Upper lobe of left lung (tissue), 6 donors: ENCODE measurements at regions not wholly inside any gene's neighbourhood (a gene's known extent, or its start where the extent isn't known, plus 50 kb on each side); places are given as distances from the start of the nearest gene placed in this dataset.

Experiments used
- ATAC-seq, 2 donors: fragments of 200-7000 bp; cut with Tn5 transposase; one replicate each; pipeline ENCODE4 v1.9.1; 2022; ENCODE audit warnings: mild to moderate bottlenecking in 2 of 2, moderate library complexity in 2 of 2; ENCODE audit not compliant: low FRiP score in 2 of 2
- DNase-seq, 2 donors: peaks; one replicate each; pipeline ENCODE4 v3.0.0-alpha.2; 2019 to 2020
- H3K27ac ChIP-seq, 4 donors: fragments of 200-600 bp; sonication (generic); one replicate each; pipeline ENCODE4 v1.5.1; 2016 to 2019
- H3K27me3 ChIP-seq, 4 donors: fragments of 200-600 bp; sonication (generic); one replicate each; pipeline ENCODE4 v1.5.1; 2017 to 2019
- H3K36me3 ChIP-seq, 4 donors: fragments of 200-600 bp; sonication (generic); one replicate each; pipeline ENCODE4 v1.5.1; 2016 to 2019
- H3K4me1 ChIP-seq, 4 donors: fragments of 200-600 bp; sonication (generic); one replicate each; pipeline ENCODE4 v1.5.1; 2018 to 2019
- H3K4me3 ChIP-seq, 4 donors: fragments of 200-600 bp; sonication (generic); one replicate each; pipeline ENCODE4 v1.5.1; 2017 to 2019; ENCODE audit warnings: mild to moderate bottlenecking in 2 of 4, moderate library complexity in 1 of 4
- H3K9me3 ChIP-seq, 4 donors: fragments of 200-600 bp; sonication (generic); one replicate each; pipeline ENCODE4 v1.5.1; 2018 to 2019
- EP300 ChIP-seq, 4 donors: sonication (generic); formaldehyde crosslinking; IDR thresholded peaks; one replicate each; pipeline ENCODE4 v1.5.1; 2017; ENCODE audit warnings: antibody characterized with exemption in 4 of 4, control low read depth in 2 of 4
- POLR2A ChIP-seq, 4 donors: fragments of 450-650 bp; IDR thresholded peaks; one replicate each; pipeline ENCODE4 v1.5.1; 2016 to 2017; ENCODE audit warnings: antibody characterized with exemption in 4 of 4, mild to moderate bottlenecking in 2 of 4
- POLR2AphosphoS5 ChIP-seq, 2 donors: sonication (generic); formaldehyde crosslinking; IDR thresholded peaks; one replicate each; pipeline ENCODE4 v1.5.1; 2017; ENCODE audit warnings: antibody characterized with exemption in 2 of 2
- WGBS, 2 donors: methylation state at CpG; one replicate each; pipeline ENCODE4 v1.1.5; 2017 to 2018; 5-methylcytosine and 5-hydroxymethylcytosine counted together
- TF ChIP-seq, protein P1 (sequence below), 6 experiments: fragments of 450-650 bp in 4 of 6; fragments of 200-600 bp in 2 of 6; sonication (generic) in 2 of 6; IDR thresholded peaks; one replicate each; pipeline ENCODE4 v1.5.1; 2016 to 2019; ENCODE audit warnings: antibody characterized with exemption in 6 of 6
- donor health status: DM: no; HTN: no; CAD: no; lungs with moderate emphysema.
- donor health status: DM: no; HTN: yes; CAD: no; lungs with severe emphysema.

DNA sequence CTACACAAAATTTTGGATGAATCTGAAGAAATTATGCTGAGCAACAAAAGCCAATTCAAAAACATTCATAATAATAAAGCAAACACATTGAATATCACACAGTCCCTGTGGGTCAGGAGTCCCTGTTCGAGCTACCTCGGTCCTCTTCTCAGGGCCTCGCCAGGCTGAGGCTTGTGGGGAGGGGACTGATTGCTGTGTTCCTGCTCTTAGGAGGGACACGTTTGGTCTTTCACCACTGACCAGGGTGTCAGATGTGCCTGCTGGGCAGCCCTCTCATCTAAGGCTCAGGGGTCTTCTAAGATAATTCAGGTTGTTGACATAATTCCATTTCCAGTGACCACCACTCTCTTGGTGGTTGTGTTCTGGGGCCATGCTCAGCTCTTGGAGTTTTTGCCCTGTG, 233.8 kb upstream of the PPP2R2D start:
- no peak overlapping the region for H3K27ac ChIP-seq
- DNase-seq (no peak), ATAC-seq (no peak)
- WGBS, 2 donors = 65 to 70% methylated on average over 4 of the region's 4 CpGs
- H3K36me3 ChIP-seq = no peaks in the 10 kb centered on the region
- H3K9me3 ChIP-seq = peaks cover 0 to 7% (median 3%) of the 10 kb centered on the region in 4 donors
- H3K27me3 ChIP-seq = no peaks in the 10 kb centered on the region
- H3K4me1 ChIP-seq = no peaks in the 10 kb centered on the region
- no peak for TF ChIP-seq EP300 (IDR thresholded peaks at IDR 0.05)
- TF ChIP-seq, protein P1, sequence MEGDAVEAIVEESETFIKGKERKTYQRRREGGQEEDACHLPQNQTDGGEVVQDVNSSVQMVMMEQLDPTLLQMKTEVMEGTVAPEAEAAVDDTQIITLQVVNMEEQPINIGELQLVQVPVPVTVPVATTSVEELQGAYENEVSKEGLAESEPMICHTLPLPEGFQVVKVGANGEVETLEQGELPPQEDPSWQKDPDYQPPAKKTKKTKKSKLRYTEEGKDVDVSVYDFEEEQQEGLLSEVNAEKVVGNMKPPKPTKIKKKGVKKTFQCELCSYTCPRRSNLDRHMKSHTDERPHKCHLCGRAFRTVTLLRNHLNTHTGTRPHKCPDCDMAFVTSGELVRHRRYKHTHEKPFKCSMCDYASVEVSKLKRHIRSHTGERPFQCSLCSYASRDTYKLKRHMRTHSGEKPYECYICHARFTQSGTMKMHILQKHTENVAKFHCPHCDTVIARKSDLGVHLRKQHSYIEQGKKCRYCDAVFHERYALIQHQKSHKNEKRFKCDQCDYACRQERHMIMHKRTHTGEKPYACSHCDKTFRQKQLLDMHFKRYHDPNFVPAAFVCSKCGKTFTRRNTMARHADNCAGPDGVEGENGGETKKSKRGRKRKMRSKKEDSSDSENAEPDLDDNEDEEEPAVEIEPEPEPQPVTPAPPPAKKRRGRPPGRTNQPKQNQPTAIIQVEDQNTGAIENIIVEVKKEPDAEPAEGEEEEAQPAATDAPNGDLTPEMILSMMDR (IDR thresholded peaks at IDR 0.05) = no peak
- no peak for TF ChIP-seq POLR2AphosphoS5 (IDR thresholded peaks at IDR 0.05)
- TF ChIP-seq POLR2A (IDR thresholded peaks at IDR 0.05) = no peak
- no peak overlapping the region for H3K4me3 ChIP-seq

DNA sequence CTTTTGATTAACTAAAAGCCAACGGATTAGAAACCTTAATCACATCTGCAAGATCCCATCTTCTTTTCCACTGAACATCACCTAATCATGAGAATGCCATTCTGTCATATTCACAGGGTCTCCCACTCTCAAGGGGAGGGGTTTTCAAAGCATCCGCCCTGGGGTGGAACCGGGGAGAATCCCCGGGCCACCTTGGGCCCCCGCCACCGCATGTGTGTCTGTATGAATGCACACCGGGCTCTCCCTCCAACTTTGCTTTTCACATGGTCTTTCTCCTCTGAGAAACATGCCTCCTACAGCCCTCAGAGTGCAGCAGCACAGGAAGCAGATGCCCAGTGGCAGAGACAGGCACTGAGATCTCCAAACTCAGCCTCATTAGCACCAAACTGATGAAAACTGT, 233.2 kb upstream of the PPP2R2D start:
- ATAC-seq = no peak
- Histone ChIP-seq H3K4me1 (no peaks in the 10 kb centered on the region), H3K36me3 (no peaks in the 10 kb centered on the region), H3K4me3 (no peak overlapping the region), H3K27ac (no peak overlapping the region), H3K27me3 (no peaks in the 10 kb centered on the region), H3K9me3 (peaks cover 0 to 8% (median 4%) of the 10 kb centered on the region in 4 donors)
- TF ChIP-seq POLR2AphosphoS5 (IDR thresholded peaks at IDR 0.05) (no peak), POLR2A (IDR thresholded peaks at IDR 0.05) (no peak), EP300 (IDR thresholded peaks at IDR 0.05) (no peak)
- TF ChIP-seq, protein P1 (IDR thresholded peaks at IDR 0.05) = no peak
- 90% methylated on average over 5 to 7 of the region's 7 CpGs for WGBS, 2 donors
- no peak for DNase-seq

DNA sequence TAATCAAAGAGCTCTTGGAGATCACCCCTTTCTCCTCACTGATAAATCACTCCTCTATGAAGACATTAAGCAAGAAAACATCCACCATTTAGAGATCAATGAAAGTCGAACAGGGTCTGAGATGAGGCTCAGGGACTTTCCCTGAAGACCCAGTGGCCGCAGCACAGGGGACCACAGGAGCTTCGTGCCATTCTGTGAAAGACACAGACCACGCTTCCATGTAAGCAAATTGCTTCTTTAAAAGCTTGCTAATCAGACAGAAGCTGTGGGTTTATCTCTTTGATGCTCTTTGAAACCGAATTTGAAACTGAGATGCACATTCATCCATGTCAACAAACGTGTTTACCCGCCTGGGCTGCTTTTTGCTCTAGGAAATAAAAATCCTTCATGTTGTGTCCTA, 231.9 kb upstream of the PPP2R2D start:
- no peak overlapping the region for H3K4me3 ChIP-seq
- H3K36me3 ChIP-seq = no peaks in the 10 kb centered on the region
- TF ChIP-seq, protein P1 (IDR thresholded peaks at IDR 0.05) = no peak
- TF ChIP-seq POLR2AphosphoS5 (IDR thresholded peaks at IDR 0.05) (no peak), EP300 (IDR thresholded peaks at IDR 0.05) (no peak), POLR2A (IDR thresholded peaks at IDR 0.05) (no peak)
- DNase-seq (no peak), ATAC-seq (no peak)
- H3K27me3 ChIP-seq = no peaks in the 10 kb centered on the region
- WGBS, 2 donors = 55 to 60% methylated on average over 7 of the region's 7 CpGs
- H3K9me3 ChIP-seq = peaks cover 0 to 8% (median 4%) of the 10 kb centered on the region in 4 donors
- no peaks in the 10 kb centered on the region for H3K4me1 ChIP-seq
- H3K27ac ChIP-seq = no peak overlapping the region

DNA sequence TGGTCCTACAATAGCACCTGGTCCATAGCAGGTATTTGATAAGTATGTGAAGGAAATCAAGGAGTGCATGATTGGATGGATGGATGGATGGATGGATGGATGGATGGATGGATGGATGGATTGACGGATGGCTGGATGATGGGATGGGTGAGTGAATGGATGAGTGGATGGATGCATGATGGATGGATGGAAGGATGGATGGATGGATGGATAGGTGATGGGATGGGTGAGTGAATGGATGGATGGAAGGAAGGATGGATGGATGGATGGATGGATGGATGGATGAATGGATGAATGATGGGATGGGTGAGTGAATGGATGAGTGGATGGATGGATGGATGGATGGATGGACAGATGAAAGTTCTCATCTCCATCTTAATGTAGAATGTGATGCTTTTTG, 231.0 kb upstream of the PPP2R2D start:
- TF ChIP-seq, protein P1 (IDR thresholded peaks at IDR 0.05) = no peak
- no peak for TF ChIP-seq POLR2AphosphoS5 (IDR thresholded peaks at IDR 0.05)
- no peak for TF ChIP-seq POLR2A (IDR thresholded peaks at IDR 0.05)
- no peak for TF ChIP-seq EP300 (IDR thresholded peaks at IDR 0.05)
- H3K36me3 ChIP-seq = no peaks in the 10 kb centered on the region
- ATAC-seq (no peak), DNase-seq (no peak)
- H3K27ac ChIP-seq = no peak overlapping the region
- peaks cover 0 to 8% (median 4%) of the 10 kb centered on the region in 4 donors for H3K9me3 ChIP-seq
- no peak overlapping the region for H3K4me3 ChIP-seq
- H3K4me1 ChIP-seq = no peaks in the 10 kb centered on the region
- no peaks in the 10 kb centered on the region for H3K27me3 ChIP-seq
- WGBS, 2 donors = 92 to 100% methylated on average over 1 of the region's 1 CpG

DNA sequence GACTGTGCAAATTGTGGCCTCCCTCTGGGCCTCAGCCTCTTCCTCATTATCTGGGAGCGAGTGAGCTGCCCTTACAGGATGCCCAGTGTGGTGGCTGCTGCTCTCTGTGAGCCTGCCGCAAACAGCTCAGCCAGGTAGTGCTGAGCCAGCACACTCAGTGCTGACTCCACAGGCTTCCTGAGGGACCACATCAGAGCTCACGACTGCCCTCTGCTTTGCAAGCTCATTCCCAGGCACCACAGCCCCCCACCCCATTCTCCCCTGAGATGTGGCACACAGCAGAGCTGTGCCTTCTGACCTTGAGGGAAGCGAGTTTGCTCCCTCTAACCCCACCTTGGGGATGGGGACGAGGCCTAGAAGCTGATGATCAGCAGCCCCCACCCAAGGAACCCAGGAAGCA, 230.5 kb upstream of the PPP2R2D start:
- WGBS, 2 donors = 20 to 60% methylated on average over 1 to 5 of the region's 5 CpGs
- TF ChIP-seq POLR2A (IDR thresholded peaks at IDR 0.05) = no peak
- TF ChIP-seq, protein P1 (IDR thresholded peaks at IDR 0.05) = no peak
- TF ChIP-seq EP300 (IDR thresholded peaks at IDR 0.05) = no peak
- no peak for TF ChIP-seq POLR2AphosphoS5 (IDR thresholded peaks at IDR 0.05)
- H3K36me3 ChIP-seq = no peaks in the 10 kb centered on the region
- H3K9me3 ChIP-seq = peaks cover 0 to 8% (median 4%) of the 10 kb centered on the region in 4 donors
- no peak overlapping the region for H3K27ac ChIP-seq
- ATAC-seq = no peak
- no peak overlapping the region for H3K4me3 ChIP-seq
- no peaks in the 10 kb centered on the region for H3K4me1 ChIP-seq
- DNase-seq = no peak
- H3K27me3 ChIP-seq = no peaks in the 10 kb centered on the region
